ENCODE measurements at regions not wholly inside any gene's neighbourhood (a gene's known extent, or its start where the extent isn't known, plus 50 kb on each side); places are given as distances from the start of the nearest gene placed in this dataset.

DNA sequence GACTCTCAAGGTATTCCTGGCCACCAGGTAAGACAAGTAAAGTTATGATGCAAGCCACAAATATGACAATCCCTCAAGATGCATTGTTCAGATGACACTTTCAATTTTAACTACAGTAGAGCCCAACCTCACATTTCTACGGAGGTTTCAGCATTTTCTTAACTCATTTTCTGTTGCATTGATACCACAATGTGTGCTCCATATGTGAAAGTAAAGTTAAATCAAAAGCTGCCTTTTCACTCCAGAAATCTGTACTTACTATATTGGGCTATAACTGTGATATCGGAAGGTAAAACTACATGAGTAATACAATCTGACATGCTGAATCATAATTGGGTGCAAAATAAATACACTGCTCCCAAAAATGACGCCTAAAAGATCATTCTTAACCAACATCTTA is 333.6 kb upstream of the MEF2C start:
- H3K27me3 Mint-ChIP-seq (ENCODE audit: unreplicated experiment) = no peaks in the 10 kb centered on the region
- H3K4me3 Mint-ChIP-seq (ENCODE audit: unreplicated experiment) = no peak overlapping the region
- no peak overlapping the region for H3K27ac Mint-ChIP-seq (ENCODE audit: unreplicated experiment)
- DNase-seq = no peak
- H3K4me1 Mint-ChIP-seq (ENCODE audit: low read depth, unreplicated experiment) = no peaks in the 10 kb centered on the region
- H3K36me3 Mint-ChIP-seq (ENCODE audit: unreplicated experiment) = no peaks in the 10 kb centered on the region
- H3K9me3 Mint-ChIP-seq (ENCODE audit: unreplicated experiment) = no peaks in the 10 kb centered on the region
- TF ChIP-seq, protein P1, sequence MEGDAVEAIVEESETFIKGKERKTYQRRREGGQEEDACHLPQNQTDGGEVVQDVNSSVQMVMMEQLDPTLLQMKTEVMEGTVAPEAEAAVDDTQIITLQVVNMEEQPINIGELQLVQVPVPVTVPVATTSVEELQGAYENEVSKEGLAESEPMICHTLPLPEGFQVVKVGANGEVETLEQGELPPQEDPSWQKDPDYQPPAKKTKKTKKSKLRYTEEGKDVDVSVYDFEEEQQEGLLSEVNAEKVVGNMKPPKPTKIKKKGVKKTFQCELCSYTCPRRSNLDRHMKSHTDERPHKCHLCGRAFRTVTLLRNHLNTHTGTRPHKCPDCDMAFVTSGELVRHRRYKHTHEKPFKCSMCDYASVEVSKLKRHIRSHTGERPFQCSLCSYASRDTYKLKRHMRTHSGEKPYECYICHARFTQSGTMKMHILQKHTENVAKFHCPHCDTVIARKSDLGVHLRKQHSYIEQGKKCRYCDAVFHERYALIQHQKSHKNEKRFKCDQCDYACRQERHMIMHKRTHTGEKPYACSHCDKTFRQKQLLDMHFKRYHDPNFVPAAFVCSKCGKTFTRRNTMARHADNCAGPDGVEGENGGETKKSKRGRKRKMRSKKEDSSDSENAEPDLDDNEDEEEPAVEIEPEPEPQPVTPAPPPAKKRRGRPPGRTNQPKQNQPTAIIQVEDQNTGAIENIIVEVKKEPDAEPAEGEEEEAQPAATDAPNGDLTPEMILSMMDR (IDR thresholded peaks at IDR 0.05; ENCODE audit: partially characterized antibody, unreplicated experiment) = no peak

DNA sequence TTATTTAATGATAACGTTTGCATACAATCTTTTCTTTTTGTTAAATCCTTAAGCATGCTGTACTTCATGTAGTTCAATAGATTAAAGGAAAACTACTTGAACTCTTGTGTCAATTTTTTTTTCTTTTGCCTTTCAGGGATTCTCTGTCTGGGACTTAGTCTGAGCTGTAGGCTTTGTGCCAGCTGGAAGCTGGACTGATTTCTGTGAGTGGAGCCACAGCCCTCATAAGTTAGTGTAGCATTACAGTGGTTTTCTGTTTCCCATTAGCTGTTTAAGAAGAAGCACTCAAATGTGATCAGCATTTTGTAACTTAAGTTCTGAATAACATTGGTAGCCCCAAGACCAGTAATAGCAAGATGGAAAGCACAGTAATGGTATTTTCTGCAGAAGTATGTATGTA is 330.6 kb upstream of the MEF2C start:
- no peak overlapping the region for H3K4me3 Mint-ChIP-seq (ENCODE audit: unreplicated experiment)
- no peak overlapping the region for H3K27ac Mint-ChIP-seq (ENCODE audit: unreplicated experiment)
- TF ChIP-seq, protein P1 (IDR thresholded peaks at IDR 0.05; ENCODE audit: partially characterized antibody, unreplicated experiment) = no peak
- no peaks in the 10 kb centered on the region for H3K36me3 Mint-ChIP-seq (ENCODE audit: unreplicated experiment)
- no peaks in the 10 kb centered on the region for H3K9me3 Mint-ChIP-seq (ENCODE audit: unreplicated experiment)
- no peak for DNase-seq
- H3K27me3 Mint-ChIP-seq (ENCODE audit: unreplicated experiment) = no peaks in the 10 kb centered on the region
- H3K4me1 Mint-ChIP-seq (ENCODE audit: low read depth, unreplicated experiment) = no peaks in the 10 kb centered on the region

DNA sequence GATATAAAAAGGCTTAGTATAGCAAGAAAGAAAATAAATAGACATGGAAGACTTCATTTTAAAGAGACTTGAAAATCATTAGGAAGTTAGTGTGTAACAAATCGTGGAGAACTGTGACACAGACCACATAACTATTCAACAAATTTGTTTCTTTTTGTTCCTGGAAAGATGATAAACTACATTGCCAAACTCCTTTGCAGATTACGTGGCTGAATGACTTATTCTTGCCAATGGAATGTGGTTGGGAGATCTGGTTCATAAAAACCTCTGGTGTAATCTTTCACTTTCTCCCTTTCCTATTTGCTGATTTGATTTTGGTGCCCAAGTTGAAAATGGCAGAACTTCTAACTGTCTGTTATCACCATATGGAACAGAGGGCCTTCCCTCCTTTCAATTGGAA is 328.9 kb upstream of the MEF2C start:
- H3K36me3 Mint-ChIP-seq (ENCODE audit: unreplicated experiment) = no peaks in the 10 kb centered on the region
- H3K4me1 Mint-ChIP-seq (ENCODE audit: low read depth, unreplicated experiment) = no peaks in the 10 kb centered on the region
- TF ChIP-seq, protein P1 (IDR thresholded peaks at IDR 0.05; ENCODE audit: partially characterized antibody, unreplicated experiment) = no peak
- no peak for DNase-seq
- H3K27me3 Mint-ChIP-seq (ENCODE audit: unreplicated experiment) = no peaks in the 10 kb centered on the region
- no peak overlapping the region for H3K27ac Mint-ChIP-seq (ENCODE audit: unreplicated experiment)
- no peaks in the 10 kb centered on the region for H3K9me3 Mint-ChIP-seq (ENCODE audit: unreplicated experiment)
- H3K4me3 Mint-ChIP-seq (ENCODE audit: unreplicated experiment) = no peak overlapping the region

DNA sequence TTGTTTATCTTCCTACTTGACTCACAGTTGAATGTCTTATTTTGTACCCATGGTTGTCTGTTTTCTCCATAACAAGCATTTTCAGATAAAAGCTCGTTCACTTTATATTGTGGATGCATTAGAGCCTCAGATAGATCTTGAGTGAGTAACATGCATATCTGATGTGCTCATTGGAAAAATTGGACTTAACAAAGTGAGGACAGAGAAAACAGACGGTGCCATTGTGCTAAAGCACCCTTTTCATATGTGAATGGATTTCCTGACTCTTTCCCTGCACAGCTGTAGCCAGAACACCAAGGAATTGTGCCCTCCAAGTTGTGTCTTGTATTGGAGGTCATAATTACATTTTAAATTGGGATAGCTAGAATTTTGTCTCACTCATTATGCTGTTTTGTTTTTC is 325.8 kb upstream of the MEF2C start:
- no peaks in the 10 kb centered on the region for H3K27me3 Mint-ChIP-seq (ENCODE audit: unreplicated experiment)
- no peak overlapping the region for H3K27ac Mint-ChIP-seq (ENCODE audit: unreplicated experiment)
- no peaks in the 10 kb centered on the region for H3K4me1 Mint-ChIP-seq (ENCODE audit: low read depth, unreplicated experiment)
- H3K36me3 Mint-ChIP-seq (ENCODE audit: unreplicated experiment) = no peaks in the 10 kb centered on the region
- DNase-seq = no peak
- no peak overlapping the region for H3K4me3 Mint-ChIP-seq (ENCODE audit: unreplicated experiment)
- TF ChIP-seq, protein P1 (IDR thresholded peaks at IDR 0.05; ENCODE audit: partially characterized antibody, unreplicated experiment) = no peak
- H3K9me3 Mint-ChIP-seq (ENCODE audit: unreplicated experiment) = no peaks in the 10 kb centered on the region

DNA sequence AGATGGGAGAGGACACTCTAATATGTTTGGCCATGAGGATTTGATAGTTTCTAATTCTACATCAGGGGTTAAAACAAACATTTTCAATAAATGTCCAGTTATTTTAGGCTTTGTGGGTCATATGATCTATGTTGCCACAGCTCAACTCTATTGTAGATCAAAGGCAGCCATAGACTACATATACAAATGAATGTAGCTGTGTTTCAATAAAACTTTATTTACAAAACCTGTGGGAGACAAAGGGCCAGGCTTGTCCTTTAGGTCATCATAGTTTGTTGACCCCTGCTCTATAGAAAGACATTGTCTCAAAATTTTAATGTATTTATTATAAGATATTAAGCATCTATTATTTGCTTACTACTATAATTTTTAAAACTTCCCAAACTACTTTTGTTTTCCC is 325.4 kb upstream of the MEF2C start:
- no peak for DNase-seq
- TF ChIP-seq, protein P1 (IDR thresholded peaks at IDR 0.05; ENCODE audit: partially characterized antibody, unreplicated experiment) = no peak
- no peak overlapping the region for H3K27ac Mint-ChIP-seq (ENCODE audit: unreplicated experiment)
- no peaks in the 10 kb centered on the region for H3K27me3 Mint-ChIP-seq (ENCODE audit: unreplicated experiment)
- H3K9me3 Mint-ChIP-seq (ENCODE audit: unreplicated experiment) = no peaks in the 10 kb centered on the region
- no peaks in the 10 kb centered on the region for H3K4me1 Mint-ChIP-seq (ENCODE audit: low read depth, unreplicated experiment)
- no peaks in the 10 kb centered on the region for H3K36me3 Mint-ChIP-seq (ENCODE audit: unreplicated experiment)
- H3K4me3 Mint-ChIP-seq (ENCODE audit: unreplicated experiment) = no peak overlapping the region
